Peyer's patch (tissue), 4 donors: ENCODE measurements at regions not wholly inside any gene's neighbourhood (a gene's known extent, or its start where the extent isn't known, plus 50 kb on each side); places are given as distances from the start of the nearest gene placed in this dataset.
"Not testable (repeated sequence)": the region's sequence is repeated elsewhere in the genome, so short reads cannot be mapped to it uniquely, and the experiment has no call there.

ENCODE experiments used
- DNase-seq, 3 donors: peaks; one replicate each; pipeline ENCODE4 v3.0.0-alpha.2; 2017 to 2019
- H3K27ac ChIP-seq, 4 donors: fragments of 200-600 bp; sonication (generic); one replicate each; pipeline ENCODE4 v1.5.1; 2016 to 2019
- H3K27me3 ChIP-seq, 2 donors: fragments of 200-600 bp; sonication (generic); one replicate each; pipeline ENCODE4 v1.5.1; 2019
- H3K36me3 ChIP-seq, 3 donors: fragments of 200-600 bp; sonication (generic); one replicate each; pipeline ENCODE4 v1.5.1; 2016 to 2019
- H3K4me1 ChIP-seq, 4 donors: fragments of 200-600 bp; sonication (generic); one replicate each; pipeline ENCODE4 v1.5.1; 2016 to 2019
- H3K4me3 ChIP-seq, 4 donors: fragments of 200-600 bp; sonication (generic); 1 replicate in 3 of 4; 2 replicates in 1 of 4; pipeline ENCODE4 v1.5.1; 2016 to 2019; ENCODE audit warnings: mild to moderate bottlenecking in 1 of 4
- H3K9me3 ChIP-seq, 4 donors: fragments of 200-600 bp; sonication (generic); one replicate each; pipeline ENCODE4 v1.5.1; 2016 to 2019; ENCODE audit warnings: mild to moderate bottlenecking in 1 of 4

- H3K27me3 ChIP-seq, H3K27ac ChIP-seq, H3K9me3 ChIP-seq, DNase-seq, H3K4me3 ChIP-seq, H3K36me3 ChIP-seq, H3K4me1 ChIP-seq: not testable (repeated sequence)
These were observed 364.9 kb upstream of the SOX1 start for GRCh38 chr13:111702059-111702458.
